H1 (cell line): ENCODE measurements at regions not wholly inside any gene's neighbourhood (a gene's known extent, or its start where the extent isn't known, plus 50 kb on each side); places are given as distances from the start of the nearest gene placed in this dataset.
A peak's percentile ranks its signal among the peaks of the same experiment; 100 is the strongest.

ENCODE experiments used
- CTCF ChIA-PET: fragments of 300-600 bp; sonication (Branson Sonifier 250); formaldehyde crosslinking; loops from one replicate; lab custom pipeline; 2021; ENCODE audit not compliant: partially characterized antibody; lab: Charles Lee
- POLR2A ChIA-PET: fragments of 300-600 bp; sonication (Branson Sonifier 250); formaldehyde crosslinking; loops from one replicate; lab custom pipeline; 2021; ENCODE audit warnings: inconsistent platforms; ENCODE audit not compliant: partially characterized antibody; lab: Charles Lee
- DNase-seq, 2 experiments: peaks; one replicate each; pipeline versions ENCODE4 v3.0.0 to v3.0.0-alpha.2; 2010 to 2022; ENCODE audit warnings: low spot score in 2 of 2, low read depth in 1 of 2, mixed read lengths in 1 of 2
- FAIRE-seq: peaks from 2 replicates; lab custom pipeline; 2011; peaks lifted over from hg19 to GRCh38; lab: Jason Lieb, UNC
- H2AFZ ChIP-seq: 2 replicates; pipeline ENCODE4 v1.8.1; 2012; ENCODE audit warnings: low read length, inconsistent platforms
- H2AK5ac ChIP-seq: 2 replicates; pipeline ENCODE4 v1.6.1; 2013; ENCODE audit warnings: low read depth, low read length
- H2BK120ac ChIP-seq: replicated peaks from 2 replicates; pipeline ENCODE3; 2013; ENCODE audit warnings: low read depth, low read length, inconsistent platforms
- H2BK12ac ChIP-seq: 2 replicates; pipeline ENCODE4 v1.6.1; 2013; ENCODE audit warnings: low read depth, low read length
- H2BK15ac ChIP-seq: 2 replicates; pipeline ENCODE4 v1.6.1; 2013; ENCODE audit warnings: low read length
- H2BK20ac ChIP-seq: 2 replicates; pipeline ENCODE4 v1.6.1; 2013; ENCODE audit warnings: low read length
- H2BK5ac ChIP-seq: 2 replicates; pipeline ENCODE4 v1.6.1; 2013; ENCODE audit warnings: low read depth, low read length
- H3K14ac ChIP-seq: 2 replicates; pipeline ENCODE4 v1.6.1; 2013; ENCODE audit warnings: inconsistent platforms; ENCODE audit not compliant: insufficient read length
- H3K18ac ChIP-seq: 2 replicates; pipeline ENCODE4 v1.6.1; 2013; ENCODE audit warnings: low read length; ENCODE audit errors: extremely low read depth
- H3K23ac ChIP-seq: 2 replicates; pipeline ENCODE4 v1.6.1; 2013; ENCODE audit warnings: inconsistent platforms; ENCODE audit not compliant: insufficient read length
- H3K23me2 ChIP-seq: 2 replicates; pipeline ENCODE4 v1.6.1; 2013; ENCODE audit warnings: low read depth, low read length
- H3K27ac ChIP-seq: 2 replicates; pipeline ENCODE4 v1.6.1; 2011; ENCODE audit warnings: low read depth, low read length, inconsistent platforms
- H3K27me3 ChIP-seq, 4 experiments: replicated peaks in 1 of 4; 1 replicate in 1 of 4; 2 replicates in 3 of 4; pipeline versions ENCODE4 v1.6.1 to v1.8.1; 2011 to 2013; ENCODE audit warnings: low read length in 3 of 4, mild to moderate bottlenecking in 3 of 4, inconsistent platforms in 2 of 4, mixed read lengths in 2 of 4, moderate library complexity in 1 of 4; ENCODE audit not compliant: control insufficient read depth in 3 of 4, insufficient read depth in 3 of 4; ENCODE audit errors: extremely low read depth in 1 of 4
- H3K36me3 ChIP-seq, 4 experiments: 2 replicates each; pipeline versions ENCODE4 v1.6.1 to v1.8.1; 2011 to 2013; ENCODE audit warnings: mild to moderate bottlenecking in 4 of 4, low read length in 3 of 4, moderate library complexity in 2 of 4, control low read depth in 1 of 4, inconsistent platforms in 1 of 4; ENCODE audit not compliant: insufficient read depth in 4 of 4, control insufficient read depth in 2 of 4
- H3K4ac ChIP-seq: replicated peaks from 2 replicates; pipeline ENCODE3; 2013; ENCODE audit warnings: low read length, low read depth, mixed read lengths, inconsistent platforms; ENCODE audit not compliant: insufficient read length
- H3K4me1 ChIP-seq, 4 experiments: replicated peaks in 1 of 4; 1 replicate in 1 of 4; 2 replicates in 3 of 4; pipeline versions ENCODE4 v1.6.1 to v1.8.1; 2011 to 2013; ENCODE audit warnings: low read length in 3 of 4, inconsistent platforms in 2 of 4, mixed read lengths in 1 of 4; ENCODE audit not compliant: insufficient read depth in 4 of 4, control insufficient read depth in 3 of 4
- H3K4me2 ChIP-seq, 2 experiments: 2 replicates each; pipeline versions ENCODE4 v1.6.1 to v1.8.1; 2011 to 2013; ENCODE audit warnings: low read depth in 2 of 2, low read length in 2 of 2, control low read depth in 1 of 2, inconsistent platforms in 1 of 2, mild to moderate bottlenecking in 1 of 2; ENCODE audit not compliant: insufficient read depth in 1 of 2
- H3K4me3 ChIP-seq, 4 experiments: fragments of 200-600, 300-600 bp in 1 of 4; sonication (generic), shearing (Covaris generic), sonication (Bioruptor Twin) in 1 of 4; 2 replicates each; pipeline versions ENCODE4 v1.5.1 to v1.8.1; 2011 to 2016; ENCODE audit warnings: low read length in 4 of 4, low read depth in 3 of 4, control low read depth in 2 of 4, inconsistent platforms in 2 of 4, mild to moderate bottlenecking in 2 of 4, mixed read lengths in 1 of 4, moderate library complexity in 1 of 4; ENCODE audit not compliant: insufficient read depth in 2 of 4; ENCODE audit errors: extremely low read depth in 1 of 4
- H3K56ac ChIP-seq: replicated peaks from 2 replicates; pipeline ENCODE3; 2013; ENCODE audit warnings: low read depth, mild to moderate bottlenecking, mixed read lengths, low read length, inconsistent platforms; ENCODE audit not compliant: insufficient read length
- H3K79me1 ChIP-seq: 2 replicates; pipeline ENCODE4 v1.6.1; 2013; ENCODE audit warnings: low read depth, low read length, control low read depth
- H3K79me2 ChIP-seq, 2 experiments: 2 replicates each; pipeline versions ENCODE4 v1.6.1 to v1.8.1; 2012 to 2013; ENCODE audit warnings: low read length in 2 of 2, mild to moderate bottlenecking in 2 of 2, inconsistent platforms in 1 of 2; ENCODE audit not compliant: insufficient read depth in 2 of 2, control insufficient read depth in 1 of 2
- H3K9ac ChIP-seq, 4 experiments: replicated peaks in 1 of 4; 1 replicate in 1 of 4; 2 replicates in 3 of 4; pipeline versions ENCODE4 v1.6.1 to v1.8.1; 2011 to 2013; ENCODE audit warnings: low read depth in 3 of 4, low read length in 3 of 4, control low read depth in 2 of 4, mild to moderate bottlenecking in 2 of 4, moderate library complexity in 2 of 4, inconsistent platforms in 1 of 4; ENCODE audit errors: extremely low read depth in 1 of 4
- H3K9me3 ChIP-seq, 2 experiments: 2 replicates each; pipeline versions ENCODE4 v1.6.1 to v1.8.1; 2012 to 2013; ENCODE audit warnings: mild to moderate bottlenecking in 2 of 2, moderate library complexity in 2 of 2, control low read depth in 1 of 2, inconsistent platforms in 1 of 2, low read depth in 1 of 2, low read length in 1 of 2, mixed read lengths in 1 of 2; ENCODE audit not compliant: insufficient read depth in 2 of 2
- H4K20me1 ChIP-seq, 2 experiments: replicated peaks in 1 of 2; 2 replicates each; pipeline versions ENCODE3 to v1.8.1; 2011 to 2013; ENCODE audit warnings: inconsistent platforms in 2 of 2, low read length in 2 of 2, mild to moderate bottlenecking in 1 of 2; ENCODE audit not compliant: insufficient read depth in 2 of 2, control insufficient read depth in 1 of 2
- H4K5ac ChIP-seq: 2 replicates; pipeline ENCODE4 v1.6.1; 2013; ENCODE audit warnings: low read length, low read depth, mixed read lengths, inconsistent platforms; ENCODE audit not compliant: insufficient read length
- H4K8ac ChIP-seq: 2 replicates; pipeline ENCODE4 v1.8.0; 2013; ENCODE audit warnings: mild to moderate bottlenecking, moderate library complexity, low read length, inconsistent platforms; ENCODE audit not compliant: insufficient read depth; ENCODE audit errors: extremely low read depth
- H4K91ac ChIP-seq: replicated peaks from 2 replicates; pipeline ENCODE3; 2013; ENCODE audit warnings: low read length, mixed read lengths, inconsistent platforms; ENCODE audit not compliant: insufficient read length
- CBX5 ChIP-seq: fragments of 300-800, 300-1000 bp; sonication (generic); IDR thresholded peaks from 2 replicates; pipeline ENCODE4 v1.7.1; 2016; ENCODE audit warnings: antibody characterized with exemption, low read length, low read depth
- CBX8 ChIP-seq: fragments of 300-800, 300-1000 bp; sonication (generic); IDR thresholded peaks from 2 replicates; pipeline ENCODE4 v1.7.1; 2016; ENCODE audit warnings: low read depth, low read length, borderline replicate concordance
- CTCF ChIP-seq, 3 experiments: IDR thresholded peaks; 1 replicate in 2 of 3; 2 replicates in 1 of 3; pipeline versions ENCODE4 v1.5.1 to v1.6.1; 2011; ENCODE audit warnings: low read length in 3 of 3, mild to moderate bottlenecking in 3 of 3, inconsistent platforms in 2 of 3, low read depth in 1 of 3, moderate library complexity in 1 of 3; ENCODE audit not compliant: insufficient read depth in 1 of 3; ENCODE audit errors: control extremely low read depth in 1 of 3
- FOSL1 ChIP-seq: IDR thresholded peaks from 2 replicates; pipeline ENCODE4 v1.6.1; 2011; ENCODE audit warnings: mild to moderate bottlenecking, low read depth, low read length, moderate library complexity; ENCODE audit not compliant: insufficient read depth
- GABPA ChIP-seq: IDR thresholded peaks from 2 replicates; pipeline ENCODE4 v1.6.1; 2011; ENCODE audit warnings: mild to moderate bottlenecking, low read length, moderate library complexity, borderline replicate concordance; ENCODE audit not compliant: insufficient read depth
- JUND ChIP-seq: IDR thresholded peaks from 2 replicates; pipeline ENCODE4 v1.6.1; 2011; ENCODE audit warnings: mild to moderate bottlenecking, improper control_type of control experiment, low read length
- KDM5A ChIP-seq: fragments of 200-600 bp; IDR thresholded peaks from 2 replicates; pipeline ENCODE4 v1.7.1; 2012; ENCODE audit warnings: mild to moderate bottlenecking, low read length, inconsistent platforms, mixed read lengths
- PHF8 ChIP-seq: fragments of 200-600 bp; sonication (generic); conservative IDR thresholded peaks from 2 replicates; pipeline ENCODE4 v1.7.1; 2012; ENCODE audit warnings: low read depth, mild to moderate bottlenecking, inconsistent platforms, low read length, moderate library complexity
- RXRA ChIP-seq: IDR thresholded peaks from 2 replicates; pipeline ENCODE4 v1.6.1; 2011; ENCODE audit warnings: low read depth, mild to moderate bottlenecking, low read length, moderate library complexity; ENCODE audit not compliant: insufficient read depth
- TAF7 ChIP-seq: optimal IDR thresholded peaks from 2 replicates; pipeline ENCODE3; 2011; ENCODE audit warnings: low read depth, mild to moderate bottlenecking, inconsistent platforms, low read length, moderate library complexity, borderline replicate concordance
- TBP ChIP-seq: IDR thresholded peaks from 2 replicates; pipeline ENCODE4 v1.6.1; 2011; ENCODE audit warnings: low read depth, low read length, improper control_type of control experiment
- YY1 ChIP-seq: IDR thresholded peaks from 2 replicates; pipeline ENCODE4 v1.6.1; 2011; ENCODE audit warnings: low read depth, mild to moderate bottlenecking, low read length
- WGBS, 2 experiments: shearing (Covaris generic) in 1 of 2; methylation state at CpG; one replicate each; pipeline versions ENCODE4 v1.1.6 to v1.1.7; 2013 to 2015; ENCODE audit warnings: low lambda C conversion rate in 2 of 2, mixed read lengths in 2 of 2, inconsistent platforms in 1 of 2, low coverage in 1 of 2, missing lambda C conversion rate in 1 of 2; ENCODE audit not compliant: insufficient replicate concordance in 2 of 2, insufficient coverage in 1 of 2, insufficient read length in 1 of 2; ENCODE audit errors: extremely low coverage in 1 of 2, missing lambda C conversion rate in 1 of 2; 5-methylcytosine and 5-hydroxymethylcytosine counted together

GRCh38 chr2:176471949-176472348 is 202.7 kb downstream of the MTX2 start:
- no peak overlapping the region for H2AFZ ChIP-seq
- no peak overlapping the region for H3K56ac ChIP-seq
- H4K91ac ChIP-seq: no peak overlapping the region
- H2BK15ac ChIP-seq: 0 out of 2 replicates have a peak overlapping the region, but pooled peaks have one; percentile 49
- H3K18ac ChIP-seq: no peak overlapping the region
- no peaks in the 10 kb centered on the region for H3K9me3 ChIP-seq
- H3K9ac ChIP-seq: no peak overlapping the region
- ChIA-PET CTCF (interaction anchor here (0.5 to 3.5 kb wide), 2 partner anchors 16 to 47 kb away, joined by 3 to 14 read pairs; no protein-coding TSS in a partner anchor), POLR2A (no interaction called here)
- H2BK5ac ChIP-seq: no peak overlapping the region
- H3K79me1 ChIP-seq: no peaks in the 10 kb centered on the region
- no peak overlapping the region for H2BK12ac ChIP-seq
- DNase-seq: no peak
- H2AK5ac ChIP-seq: no peak overlapping the region
- H4K20me1 ChIP-seq: no peaks in the 10 kb centered on the region
- H3K4me2 ChIP-seq: no peak overlapping the region
- H3K79me2 ChIP-seq: no peaks in the 10 kb centered on the region
- no peak overlapping the region for H3K4me3 ChIP-seq
- no peak overlapping the region for H4K8ac ChIP-seq
- WGBS, 2 experiments: 82% methylated on average over 2 of the region's 2 CpGs; no CpG with 5 or more reads in 1 of the 2 experiments
- H3K4me1 ChIP-seq: no peaks in the 10 kb centered on the region
- H3K27ac ChIP-seq: no peak overlapping the region
- H3K27me3 ChIP-seq: no peaks in the 10 kb centered on the region; a peak in 1 of 7 replicates
- TF ChIP-seq CTCF (IDR thresholded peaks at IDR 0.05; ENCODE audit: control extremely low read depth in 1 of 3, insufficient read depth in 1 of 3, low read depth in 1 of 3, low read length in 3 of 3): no peak
- no peak for TF ChIP-seq TBP
- no peak for TF ChIP-seq FOSL1
- no peak for TF ChIP-seq KDM5A
- no peak for TF ChIP-seq TAF7
- TF ChIP-seq RXRA: no peak
- no peak for TF ChIP-seq YY1
- TF ChIP-seq GABPA: no peak
- TF ChIP-seq JUND: no peak
- no peak for TF ChIP-seq CBX5
- TF ChIP-seq PHF8: no peak
- TF ChIP-seq CBX8: no peak
- TF ChIP-seq, all 59 proteins: peak for 0
- Histone ChIP-seq H2BK20ac (no peak overlapping the region), H2BK120ac (no peak overlapping the region), H3K36me3 (no peaks in the 10 kb centered on the region), H3K23ac (no peak overlapping the region), H4K5ac (no peak overlapping the region), H3K14ac (no peak overlapping the region), H3K4ac (no peak overlapping the region), H3K23me2 (no peaks in the 10 kb centered on the region)
- FAIRE-seq: no peak
